Endothelial cell of umbilical vein (primary cell): ENCODE measurements at regions not wholly inside any gene's neighbourhood (a gene's known extent, or its start where the extent isn't known, plus 50 kb on each side); places are given as distances from the start of the nearest gene placed in this dataset.

ENCODE experiments used
- EZH2 ChIP-seq: IDR thresholded peaks from 2 replicates; pipeline ENCODE4 v1.6.1; 2012; ENCODE audit warnings: borderline replicate concordance, low read depth, mild to moderate bottlenecking, moderate library complexity, low read length, inconsistent platforms; ENCODE audit not compliant: severe bottlenecking
- POLR2A ChIP-seq: IDR thresholded peaks from 2 replicates; pipeline ENCODE4 v1.6.1; 2012; ENCODE audit warnings: low read depth, mild to moderate bottlenecking, control low read depth, low read length
- POLR2AphosphoS5 ChIP-seq: IDR thresholded peaks from 2 replicates; pipeline ENCODE4 v1.6.1; 2012; ENCODE audit warnings: low read depth, mild to moderate bottlenecking, control low read depth, low read length, moderate library complexity; ENCODE audit not compliant: insufficient read depth
- TF ChIP-seq, protein P1 (sequence below), 2 donors: IDR thresholded peaks; 1 replicate in 1 of 2; 2 replicates in 1 of 2; pipeline ENCODE4 v1.5.1; 2011; ENCODE audit warnings: low read length in 2 of 2, mild to moderate bottlenecking in 2 of 2, moderate library complexity in 2 of 2, control low read depth in 1 of 2, inconsistent platforms in 1 of 2, low read depth in 1 of 2; ENCODE audit not compliant: insufficient read depth in 1 of 2; ENCODE audit errors: extremely low read depth in 1 of 2
- TF ChIP-seq, protein P2 (sequence below): IDR thresholded peaks from 2 replicates; pipeline ENCODE4 v1.6.1; 2011; ENCODE audit not compliant: insufficient read depth, insufficient read length

DNA sequence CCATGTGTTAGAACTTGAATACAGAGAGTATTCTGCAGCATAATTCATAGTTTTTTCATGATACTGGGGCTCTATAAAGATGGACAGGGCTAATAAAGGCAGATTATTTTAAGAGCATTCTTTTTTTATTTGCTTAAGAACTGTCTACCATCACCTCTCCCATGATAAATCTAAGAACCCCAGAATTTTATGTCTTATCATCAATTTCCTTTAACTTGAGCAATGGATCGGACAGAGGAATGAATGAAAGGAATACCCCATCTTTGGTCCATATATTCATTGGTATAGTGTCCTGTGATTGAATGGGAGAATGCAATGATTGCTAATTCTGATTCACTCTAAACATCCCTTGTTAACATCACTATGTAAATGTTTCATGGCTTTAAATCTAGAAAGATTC, 946.3 kb upstream of the LRRN3 start:
- TF ChIP-seq POLR2A (no peak), EZH2 (no peak), POLR2AphosphoS5 (no peak)
- TF ChIP-seq, protein P1, sequence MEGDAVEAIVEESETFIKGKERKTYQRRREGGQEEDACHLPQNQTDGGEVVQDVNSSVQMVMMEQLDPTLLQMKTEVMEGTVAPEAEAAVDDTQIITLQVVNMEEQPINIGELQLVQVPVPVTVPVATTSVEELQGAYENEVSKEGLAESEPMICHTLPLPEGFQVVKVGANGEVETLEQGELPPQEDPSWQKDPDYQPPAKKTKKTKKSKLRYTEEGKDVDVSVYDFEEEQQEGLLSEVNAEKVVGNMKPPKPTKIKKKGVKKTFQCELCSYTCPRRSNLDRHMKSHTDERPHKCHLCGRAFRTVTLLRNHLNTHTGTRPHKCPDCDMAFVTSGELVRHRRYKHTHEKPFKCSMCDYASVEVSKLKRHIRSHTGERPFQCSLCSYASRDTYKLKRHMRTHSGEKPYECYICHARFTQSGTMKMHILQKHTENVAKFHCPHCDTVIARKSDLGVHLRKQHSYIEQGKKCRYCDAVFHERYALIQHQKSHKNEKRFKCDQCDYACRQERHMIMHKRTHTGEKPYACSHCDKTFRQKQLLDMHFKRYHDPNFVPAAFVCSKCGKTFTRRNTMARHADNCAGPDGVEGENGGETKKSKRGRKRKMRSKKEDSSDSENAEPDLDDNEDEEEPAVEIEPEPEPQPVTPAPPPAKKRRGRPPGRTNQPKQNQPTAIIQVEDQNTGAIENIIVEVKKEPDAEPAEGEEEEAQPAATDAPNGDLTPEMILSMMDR (IDR thresholded peaks at IDR 0.05; ENCODE audit: extremely low read depth in 1 of 2, insufficient read depth in 1 of 2, low read depth in 1 of 2, low read length in 2 of 2) = no peak
- TF ChIP-seq, protein P2, sequence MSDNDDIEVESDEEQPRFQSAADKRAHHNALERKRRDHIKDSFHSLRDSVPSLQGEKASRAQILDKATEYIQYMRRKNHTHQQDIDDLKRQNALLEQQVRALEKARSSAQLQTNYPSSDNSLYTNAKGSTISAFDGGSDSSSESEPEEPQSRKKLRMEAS = no peak
